ENCODE measurements at regions not wholly inside any gene's neighbourhood (a gene's known extent, or its start where the extent isn't known, plus 50 kb on each side); places are given as distances from the start of the nearest gene placed in this dataset.
A peak's percentile ranks its signal among the peaks of the same experiment; 100 is the strongest.

DNA sequence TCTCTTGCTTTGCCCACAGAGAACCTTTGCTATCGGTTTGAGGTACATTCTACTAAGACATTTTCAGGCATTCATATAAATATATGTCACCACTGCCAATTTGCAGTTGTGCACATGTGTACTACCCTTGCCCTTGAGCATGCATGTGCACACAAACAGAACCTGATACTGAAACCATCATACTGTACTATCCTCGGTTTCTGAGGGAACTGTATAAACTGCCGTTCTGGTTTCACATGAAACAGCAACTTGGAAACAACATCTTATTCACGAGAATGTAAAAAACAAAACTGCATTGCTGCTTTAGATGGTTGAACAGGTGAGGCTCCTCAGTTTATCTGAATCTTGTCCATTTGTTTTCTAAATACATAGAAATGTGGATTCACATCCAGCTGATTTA, 151.2 kb upstream of the TMEM170B start:
- no peak overlapping the region for H3K4me3 ChIP-seq (ENCODE audit: low read length)
- peaks cover 38% of the 10 kb centered on the region for H3K4me1 Mint-ChIP-seq (ENCODE audit: low read depth)
- no peak overlapping the region for H3K27ac Mint-ChIP-seq
- peaks cover 18% of the 10 kb centered on the region for H3K4me1 ChIP-seq (ENCODE audit: insufficient read depth, low read length)
- DNase-seq (no peak), ATAC-seq (ENCODE audit: poor library complexity) (no peak)
- no peak overlapping the region for H3K4me3 Mint-ChIP-seq
- H3K9me3 ChIP-seq (ENCODE audit: control insufficient read depth in 1 of 2, insufficient read depth in 1 of 2, low read length in 2 of 2): no peaks in the 10 kb centered on the region
- peaks cover 11% of the 10 kb centered on the region for H3K36me3 Mint-ChIP-seq (ENCODE audit: low read depth)
- ChIA-PET CTCF (no interaction called here), POLR2A (no interaction called here)
- no peaks in the 10 kb centered on the region for H3K36me3 ChIP-seq (ENCODE audit: insufficient read depth, low read length)
- no peak overlapping the region for H3K27ac ChIP-seq (ENCODE audit: low read depth in 1 of 2, low read length in 2 of 2)
- TF ChIP-seq, protein P1, sequence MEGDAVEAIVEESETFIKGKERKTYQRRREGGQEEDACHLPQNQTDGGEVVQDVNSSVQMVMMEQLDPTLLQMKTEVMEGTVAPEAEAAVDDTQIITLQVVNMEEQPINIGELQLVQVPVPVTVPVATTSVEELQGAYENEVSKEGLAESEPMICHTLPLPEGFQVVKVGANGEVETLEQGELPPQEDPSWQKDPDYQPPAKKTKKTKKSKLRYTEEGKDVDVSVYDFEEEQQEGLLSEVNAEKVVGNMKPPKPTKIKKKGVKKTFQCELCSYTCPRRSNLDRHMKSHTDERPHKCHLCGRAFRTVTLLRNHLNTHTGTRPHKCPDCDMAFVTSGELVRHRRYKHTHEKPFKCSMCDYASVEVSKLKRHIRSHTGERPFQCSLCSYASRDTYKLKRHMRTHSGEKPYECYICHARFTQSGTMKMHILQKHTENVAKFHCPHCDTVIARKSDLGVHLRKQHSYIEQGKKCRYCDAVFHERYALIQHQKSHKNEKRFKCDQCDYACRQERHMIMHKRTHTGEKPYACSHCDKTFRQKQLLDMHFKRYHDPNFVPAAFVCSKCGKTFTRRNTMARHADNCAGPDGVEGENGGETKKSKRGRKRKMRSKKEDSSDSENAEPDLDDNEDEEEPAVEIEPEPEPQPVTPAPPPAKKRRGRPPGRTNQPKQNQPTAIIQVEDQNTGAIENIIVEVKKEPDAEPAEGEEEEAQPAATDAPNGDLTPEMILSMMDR (IDR thresholded peaks at IDR 0.05): no peak
- H3K27me3 ChIP-seq (ENCODE audit: control insufficient read depth in 1 of 2, insufficient read depth in 2 of 2, low read length in 2 of 2): no peaks in the 10 kb centered on the region
- intact Hi-C loops (cut with DNase I, micrococcal nuclease): no loop called here
- no peaks in the 10 kb centered on the region for H3K27me3 Mint-ChIP-seq
- H3K9me3 Mint-ChIP-seq: no peaks in the 10 kb centered on the region

DNA sequence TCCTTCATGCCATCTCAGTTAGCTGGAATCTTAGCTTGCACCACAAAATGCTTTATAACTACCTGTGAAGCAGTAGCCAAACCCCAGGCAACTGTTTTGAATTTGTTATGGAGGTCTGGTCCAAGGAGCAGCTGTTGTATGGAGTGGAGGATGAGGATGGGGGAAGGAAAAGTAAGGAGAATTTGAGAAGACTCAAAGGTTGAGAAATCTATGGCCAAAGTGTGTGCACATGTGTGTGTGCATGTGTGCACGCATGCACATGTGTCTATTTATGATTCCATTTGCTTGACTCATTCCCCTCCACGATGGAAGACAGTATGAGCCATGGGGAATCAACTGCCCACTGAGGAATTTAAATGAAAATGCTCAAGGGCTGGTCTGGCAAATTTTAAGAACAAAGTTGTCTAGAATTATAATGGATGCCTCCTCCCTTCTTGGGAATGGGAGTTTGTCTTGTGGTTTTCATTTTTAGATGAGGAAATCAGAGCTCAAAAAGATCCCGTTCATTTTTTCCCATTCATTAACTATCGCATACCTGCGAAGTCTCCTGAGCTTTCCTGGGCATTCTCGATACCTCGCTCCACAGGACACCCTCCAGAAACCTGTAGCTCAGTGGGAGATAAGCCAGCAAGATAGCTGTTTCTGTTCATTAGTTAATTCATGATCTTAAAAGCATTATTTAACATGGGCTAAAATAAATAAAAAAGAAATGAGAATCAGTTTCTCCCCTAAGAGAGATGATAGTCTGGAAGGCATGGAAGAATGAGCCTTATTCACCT, 152.3 kb upstream of the NEDD9 start:
- ATAC-seq (ENCODE audit: poor library complexity) (no peak), DNase-seq (no peak)
- H3K27ac ChIP-seq (ENCODE audit: low read depth in 1 of 2, low read length in 2 of 2): no peak overlapping the region
- H3K27ac Mint-ChIP-seq: peak overlapping the region; percentile 9
- no peaks in the 10 kb centered on the region for H3K36me3 ChIP-seq (ENCODE audit: insufficient read depth, low read length)
- H3K4me1 ChIP-seq (ENCODE audit: insufficient read depth, low read length): peaks cover 34% of the 10 kb centered on the region
- H3K4me1 Mint-ChIP-seq (ENCODE audit: low read depth): peaks cover 54% of the 10 kb centered on the region
- no peaks in the 10 kb centered on the region for H3K27me3 Mint-ChIP-seq
- intact Hi-C loops (cut with DNase I, micrococcal nuclease): loop anchor here (2.0 to 5.0 kb wide), 2 partner anchors 290 to 628 kb away; partner anchors contain the start of gene HIVEP1 (in 1 of the 2)
- ChIA-PET CTCF (interaction anchor here (1.3 kb wide), 1 partner anchor 16 kb away, joined by 3 read pairs; no protein-coding TSS in a partner anchor), POLR2A (no interaction called here)
- H3K4me3 Mint-ChIP-seq: no peak overlapping the region
- H3K9me3 Mint-ChIP-seq: no peaks in the 10 kb centered on the region
- no peaks in the 10 kb centered on the region for H3K9me3 ChIP-seq (ENCODE audit: control insufficient read depth in 1 of 2, insufficient read depth in 1 of 2, low read length in 2 of 2)
- H3K36me3 Mint-ChIP-seq (ENCODE audit: low read depth): peaks cover 24% of the 10 kb centered on the region
- H3K4me3 ChIP-seq (ENCODE audit: low read length): no peak overlapping the region
- TF ChIP-seq, protein P1 (IDR thresholded peaks at IDR 0.05): no peak
- no peaks in the 10 kb centered on the region for H3K27me3 ChIP-seq (ENCODE audit: control insufficient read depth in 1 of 2, insufficient read depth in 2 of 2, low read length in 2 of 2)

DNA sequence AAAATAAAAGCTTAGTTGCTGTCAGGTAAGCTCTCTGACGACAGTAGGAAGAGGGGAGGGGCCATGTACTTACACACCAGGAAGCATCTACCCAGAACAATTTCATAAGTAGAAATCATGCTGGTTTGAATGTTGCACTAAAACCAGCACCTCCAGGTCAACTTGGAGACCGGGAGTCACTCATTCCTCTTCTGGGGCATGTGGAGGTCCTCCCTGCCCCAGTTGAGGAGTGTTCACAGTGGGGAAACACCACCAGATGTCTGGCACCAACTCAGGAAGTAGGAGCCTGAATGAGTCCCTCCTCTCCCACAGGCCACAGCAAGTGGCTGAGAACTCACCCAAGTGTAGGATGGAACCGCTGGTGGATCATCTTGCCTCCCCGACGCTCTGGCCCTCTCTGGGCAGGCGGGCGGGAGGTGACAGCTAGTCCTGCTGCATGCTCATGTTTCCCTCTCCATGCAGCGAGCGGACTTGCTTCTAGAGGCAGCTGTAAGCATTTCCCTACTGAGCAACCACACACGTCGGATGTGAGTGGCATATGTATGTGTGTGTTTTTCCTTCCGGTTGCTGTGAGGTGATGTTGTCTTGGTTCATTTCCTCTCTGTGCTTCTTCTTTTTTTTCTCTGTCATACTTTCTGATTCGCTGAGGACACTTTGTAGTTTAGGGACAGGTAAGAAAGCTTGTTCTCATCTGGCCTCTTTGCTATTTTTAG, 149.5 kb upstream of the NEDD9 start:
- H3K9me3 Mint-ChIP-seq: no peaks in the 10 kb centered on the region
- Histone ChIP-seq H3K27ac (ENCODE audit: low read depth in 1 of 2, low read length in 2 of 2) (peak overlapping the region; percentile 84 to 86), H3K36me3 (ENCODE audit: insufficient read depth, low read length) (peaks cover 1% of the 10 kb centered on the region), H3K9me3 (ENCODE audit: control insufficient read depth in 1 of 2, insufficient read depth in 1 of 2, low read length in 2 of 2) (peaks cover 0 to 3% of the 10 kb centered on the region in 2 experiments), H3K27me3 (ENCODE audit: control insufficient read depth in 1 of 2, insufficient read depth in 2 of 2, low read length in 2 of 2) (no peaks in the 10 kb centered on the region), H3K4me1 (ENCODE audit: insufficient read depth, low read length) (peaks cover 48% of the 10 kb centered on the region), H3K4me3 (ENCODE audit: low read length) (peak overlapping the region; percentile 71)
- ATAC-seq (ENCODE audit: poor library complexity): peak; percentile 93
- TF ChIP-seq, protein P1 (IDR thresholded peaks at IDR 0.05): no peak
- CTCF ChIA-PET: interaction anchor here (1.3 to 1.6 kb wide), 3 partner anchors 13 to 114 kb away, joined by 3 to 5 read pairs (median 3); no protein-coding TSS in a partner anchor
- H3K27ac Mint-ChIP-seq: peak overlapping the region; percentile 93
- peaks cover 39% of the 10 kb centered on the region for H3K36me3 Mint-ChIP-seq (ENCODE audit: low read depth)
- DNase-seq: peak; percentile 41 to 94 (median 59)
- H3K4me1 Mint-ChIP-seq (ENCODE audit: low read depth): peaks cover 69% of the 10 kb centered on the region
- no peaks in the 10 kb centered on the region for H3K27me3 Mint-ChIP-seq
- POLR2A ChIA-PET: interaction anchor here (0.7 to 3.2 kb wide), 26 partner anchors 9 to 687 kb away, joined by 3 to 29 read pairs (median 4); partner anchors contain the start of genes C6orf52, NEDD9, PAK1IP1 and SMIM13
- peak overlapping the region; percentile 85 for H3K4me3 Mint-ChIP-seq
- intact Hi-C loops (cut with DNase I, micrococcal nuclease): loop anchor here (2.0 to 5.0 kb wide), 4 partner anchors 147 to 630 kb away; partner anchors contain the start of genes HIVEP1 (in 1 of the 2), NEDD9 (in 1 of the 2) and TMEM170B (in 1 of the 2)
